H1 (cell line): ENCODE measurements at regions not wholly inside any gene's neighbourhood (a gene's known extent, or its start where the extent isn't known, plus 50 kb on each side); places are given as distances from the start of the nearest gene placed in this dataset.

Experiments
- CTCF ChIA-PET: fragments of 300-600 bp; sonication (Branson Sonifier 250); formaldehyde crosslinking; loops from one replicate; lab custom pipeline; 2021; ENCODE audit not compliant: partially characterized antibody; lab: Charles Lee
- POLR2A ChIA-PET: fragments of 300-600 bp; sonication (Branson Sonifier 250); formaldehyde crosslinking; loops from one replicate; lab custom pipeline; 2021; ENCODE audit warnings: inconsistent platforms; ENCODE audit not compliant: partially characterized antibody; lab: Charles Lee
- DNase-seq, 2 experiments: peaks; one replicate each; pipeline versions ENCODE4 v3.0.0 to v3.0.0-alpha.2; 2010 to 2022; ENCODE audit warnings: low spot score in 2 of 2, low read depth in 1 of 2, mixed read lengths in 1 of 2
- FAIRE-seq: peaks from 2 replicates; lab custom pipeline; 2011; peaks lifted over from hg19 to GRCh38; lab: Jason Lieb, UNC
- H2AFZ ChIP-seq: 2 replicates; pipeline ENCODE4 v1.8.1; 2012; ENCODE audit warnings: low read length, inconsistent platforms
- H2AK5ac ChIP-seq: 2 replicates; pipeline ENCODE4 v1.6.1; 2013; ENCODE audit warnings: low read depth, low read length
- H2BK120ac ChIP-seq: replicated peaks from 2 replicates; pipeline ENCODE3; 2013; ENCODE audit warnings: low read depth, low read length, inconsistent platforms
- H2BK12ac ChIP-seq: 2 replicates; pipeline ENCODE4 v1.6.1; 2013; ENCODE audit warnings: low read depth, low read length
- H2BK15ac ChIP-seq: 2 replicates; pipeline ENCODE4 v1.6.1; 2013; ENCODE audit warnings: low read length
- H2BK20ac ChIP-seq: 2 replicates; pipeline ENCODE4 v1.6.1; 2013; ENCODE audit warnings: low read length
- H2BK5ac ChIP-seq: 2 replicates; pipeline ENCODE4 v1.6.1; 2013; ENCODE audit warnings: low read depth, low read length
- H3K14ac ChIP-seq: 2 replicates; pipeline ENCODE4 v1.6.1; 2013; ENCODE audit warnings: inconsistent platforms; ENCODE audit not compliant: insufficient read length
- H3K18ac ChIP-seq: 2 replicates; pipeline ENCODE4 v1.6.1; 2013; ENCODE audit warnings: low read length; ENCODE audit errors: extremely low read depth
- H3K23ac ChIP-seq: 2 replicates; pipeline ENCODE4 v1.6.1; 2013; ENCODE audit warnings: inconsistent platforms; ENCODE audit not compliant: insufficient read length
- H3K23me2 ChIP-seq: 2 replicates; pipeline ENCODE4 v1.6.1; 2013; ENCODE audit warnings: low read depth, low read length
- H3K27ac ChIP-seq: 2 replicates; pipeline ENCODE4 v1.6.1; 2011; ENCODE audit warnings: low read depth, low read length, inconsistent platforms
- H3K27me3 ChIP-seq, 4 experiments: replicated peaks in 1 of 4; 1 replicate in 1 of 4; 2 replicates in 3 of 4; pipeline versions ENCODE4 v1.6.1 to v1.8.1; 2011 to 2013; ENCODE audit warnings: low read length in 3 of 4, mild to moderate bottlenecking in 3 of 4, inconsistent platforms in 2 of 4, mixed read lengths in 2 of 4, moderate library complexity in 1 of 4; ENCODE audit not compliant: control insufficient read depth in 3 of 4, insufficient read depth in 3 of 4; ENCODE audit errors: extremely low read depth in 1 of 4
- H3K36me3 ChIP-seq, 4 experiments: 2 replicates each; pipeline versions ENCODE4 v1.6.1 to v1.8.1; 2011 to 2013; ENCODE audit warnings: mild to moderate bottlenecking in 4 of 4, low read length in 3 of 4, moderate library complexity in 2 of 4, control low read depth in 1 of 4, inconsistent platforms in 1 of 4; ENCODE audit not compliant: insufficient read depth in 4 of 4, control insufficient read depth in 2 of 4
- H3K4ac ChIP-seq: replicated peaks from 2 replicates; pipeline ENCODE3; 2013; ENCODE audit warnings: low read length, low read depth, mixed read lengths, inconsistent platforms; ENCODE audit not compliant: insufficient read length
- H3K4me1 ChIP-seq, 4 experiments: replicated peaks in 1 of 4; 1 replicate in 1 of 4; 2 replicates in 3 of 4; pipeline versions ENCODE4 v1.6.1 to v1.8.1; 2011 to 2013; ENCODE audit warnings: low read length in 3 of 4, inconsistent platforms in 2 of 4, mixed read lengths in 1 of 4; ENCODE audit not compliant: insufficient read depth in 4 of 4, control insufficient read depth in 3 of 4
- H3K4me2 ChIP-seq, 2 experiments: 2 replicates each; pipeline versions ENCODE4 v1.6.1 to v1.8.1; 2011 to 2013; ENCODE audit warnings: low read depth in 2 of 2, low read length in 2 of 2, control low read depth in 1 of 2, inconsistent platforms in 1 of 2, mild to moderate bottlenecking in 1 of 2; ENCODE audit not compliant: insufficient read depth in 1 of 2
- H3K4me3 ChIP-seq, 4 experiments: fragments of 200-600, 300-600 bp in 1 of 4; sonication (generic), shearing (Covaris generic), sonication (Bioruptor Twin) in 1 of 4; 2 replicates each; pipeline versions ENCODE4 v1.5.1 to v1.8.1; 2011 to 2016; ENCODE audit warnings: low read length in 4 of 4, low read depth in 3 of 4, control low read depth in 2 of 4, inconsistent platforms in 2 of 4, mild to moderate bottlenecking in 2 of 4, mixed read lengths in 1 of 4, moderate library complexity in 1 of 4; ENCODE audit not compliant: insufficient read depth in 2 of 4; ENCODE audit errors: extremely low read depth in 1 of 4
- H3K56ac ChIP-seq: replicated peaks from 2 replicates; pipeline ENCODE3; 2013; ENCODE audit warnings: low read depth, mild to moderate bottlenecking, mixed read lengths, low read length, inconsistent platforms; ENCODE audit not compliant: insufficient read length
- H3K79me1 ChIP-seq: 2 replicates; pipeline ENCODE4 v1.6.1; 2013; ENCODE audit warnings: low read depth, low read length, control low read depth
- H3K79me2 ChIP-seq, 2 experiments: 2 replicates each; pipeline versions ENCODE4 v1.6.1 to v1.8.1; 2012 to 2013; ENCODE audit warnings: low read length in 2 of 2, mild to moderate bottlenecking in 2 of 2, inconsistent platforms in 1 of 2; ENCODE audit not compliant: insufficient read depth in 2 of 2, control insufficient read depth in 1 of 2
- H3K9ac ChIP-seq, 4 experiments: replicated peaks in 1 of 4; 1 replicate in 1 of 4; 2 replicates in 3 of 4; pipeline versions ENCODE4 v1.6.1 to v1.8.1; 2011 to 2013; ENCODE audit warnings: low read depth in 3 of 4, low read length in 3 of 4, control low read depth in 2 of 4, mild to moderate bottlenecking in 2 of 4, moderate library complexity in 2 of 4, inconsistent platforms in 1 of 4; ENCODE audit errors: extremely low read depth in 1 of 4
- H3K9me3 ChIP-seq, 2 experiments: 2 replicates each; pipeline versions ENCODE4 v1.6.1 to v1.8.1; 2012 to 2013; ENCODE audit warnings: mild to moderate bottlenecking in 2 of 2, moderate library complexity in 2 of 2, control low read depth in 1 of 2, inconsistent platforms in 1 of 2, low read depth in 1 of 2, low read length in 1 of 2, mixed read lengths in 1 of 2; ENCODE audit not compliant: insufficient read depth in 2 of 2
- H4K20me1 ChIP-seq, 2 experiments: replicated peaks in 1 of 2; 2 replicates each; pipeline versions ENCODE3 to v1.8.1; 2011 to 2013; ENCODE audit warnings: inconsistent platforms in 2 of 2, low read length in 2 of 2, mild to moderate bottlenecking in 1 of 2; ENCODE audit not compliant: insufficient read depth in 2 of 2, control insufficient read depth in 1 of 2
- H4K5ac ChIP-seq: 2 replicates; pipeline ENCODE4 v1.6.1; 2013; ENCODE audit warnings: low read length, low read depth, mixed read lengths, inconsistent platforms; ENCODE audit not compliant: insufficient read length
- H4K8ac ChIP-seq: 2 replicates; pipeline ENCODE4 v1.8.0; 2013; ENCODE audit warnings: mild to moderate bottlenecking, moderate library complexity, low read length, inconsistent platforms; ENCODE audit not compliant: insufficient read depth; ENCODE audit errors: extremely low read depth
- H4K91ac ChIP-seq: replicated peaks from 2 replicates; pipeline ENCODE3; 2013; ENCODE audit warnings: low read length, mixed read lengths, inconsistent platforms; ENCODE audit not compliant: insufficient read length
- BCL11A ChIP-seq, 2 experiments: IDR thresholded peaks; one replicate each; pipeline ENCODE4 v1.6.1; 2011; ENCODE audit warnings: low read depth in 2 of 2, low read length in 2 of 2, mild to moderate bottlenecking in 2 of 2
- BRCA1 ChIP-seq: IDR thresholded peaks from 2 replicates; pipeline ENCODE4 v1.6.1; 2012; ENCODE audit warnings: low read depth, low read length, improper control_type of control experiment
- CBX5 ChIP-seq: fragments of 300-800, 300-1000 bp; sonication (generic); IDR thresholded peaks from 2 replicates; pipeline ENCODE4 v1.7.1; 2016; ENCODE audit warnings: antibody characterized with exemption, low read length, low read depth
- CBX8 ChIP-seq: fragments of 300-800, 300-1000 bp; sonication (generic); IDR thresholded peaks from 2 replicates; pipeline ENCODE4 v1.7.1; 2016; ENCODE audit warnings: low read depth, low read length, borderline replicate concordance
- CREB1 ChIP-seq: IDR thresholded peaks from 2 replicates; pipeline ENCODE4 v1.6.1; 2012; ENCODE audit warnings: inconsistent platforms
- JUN ChIP-seq: IDR thresholded peaks from 2 replicates; pipeline ENCODE4 v1.6.1; 2011; ENCODE audit warnings: low read depth, mild to moderate bottlenecking, improper control_type of control experiment, low read length
- JUND ChIP-seq: IDR thresholded peaks from 2 replicates; pipeline ENCODE4 v1.6.1; 2011; ENCODE audit warnings: mild to moderate bottlenecking, improper control_type of control experiment, low read length
- KDM1A ChIP-seq: fragments of 200-600, 300-600 bp; sonication (generic); IDR thresholded peaks from 2 replicates; pipeline ENCODE4 v1.7.1; 2016; ENCODE audit warnings: mild to moderate bottlenecking, low read length, borderline replicate concordance
- PHF8 ChIP-seq: fragments of 200-600 bp; sonication (generic); conservative IDR thresholded peaks from 2 replicates; pipeline ENCODE4 v1.7.1; 2012; ENCODE audit warnings: low read depth, mild to moderate bottlenecking, inconsistent platforms, low read length, moderate library complexity
- RNF2 ChIP-seq: fragments of 200-900, 300-1000 bp; sonication (generic); IDR thresholded peaks from 2 replicates; pipeline ENCODE4 v1.7.1; 2016; ENCODE audit warnings: borderline replicate concordance, low read depth, mild to moderate bottlenecking, antibody characterized with exemption, low read length; ENCODE audit not compliant: poor library complexity, severe bottlenecking; ENCODE audit errors: missing control alignments
- SAP30 ChIP-seq: fragments of 300-600 bp; sonication (generic); IDR thresholded peaks from 2 replicates; pipeline ENCODE4 v1.7.1; 2012; ENCODE audit warnings: low read length, moderate library complexity, mild to moderate bottlenecking, inconsistent platforms; ENCODE audit not compliant: insufficient read depth, insufficient replicate concordance
- TCF12 ChIP-seq: IDR thresholded peaks from 2 replicates; pipeline ENCODE4 v1.6.1; 2011; ENCODE audit warnings: low read depth, mild to moderate bottlenecking, low read length
- USF2 ChIP-seq: IDR thresholded peaks from 2 replicates; pipeline ENCODE4 v1.6.1; 2011; ENCODE audit warnings: low read length, improper control_type of control experiment
- WGBS, 2 experiments: shearing (Covaris generic) in 1 of 2; methylation state at CpG; one replicate each; pipeline versions ENCODE4 v1.1.6 to v1.1.7; 2013 to 2015; ENCODE audit warnings: low lambda C conversion rate in 2 of 2, mixed read lengths in 2 of 2, inconsistent platforms in 1 of 2, low coverage in 1 of 2, missing lambda C conversion rate in 1 of 2; ENCODE audit not compliant: insufficient replicate concordance in 2 of 2, insufficient coverage in 1 of 2, insufficient read length in 1 of 2; ENCODE audit errors: extremely low coverage in 1 of 2, missing lambda C conversion rate in 1 of 2; 5-methylcytosine and 5-hydroxymethylcytosine counted together

DNA sequence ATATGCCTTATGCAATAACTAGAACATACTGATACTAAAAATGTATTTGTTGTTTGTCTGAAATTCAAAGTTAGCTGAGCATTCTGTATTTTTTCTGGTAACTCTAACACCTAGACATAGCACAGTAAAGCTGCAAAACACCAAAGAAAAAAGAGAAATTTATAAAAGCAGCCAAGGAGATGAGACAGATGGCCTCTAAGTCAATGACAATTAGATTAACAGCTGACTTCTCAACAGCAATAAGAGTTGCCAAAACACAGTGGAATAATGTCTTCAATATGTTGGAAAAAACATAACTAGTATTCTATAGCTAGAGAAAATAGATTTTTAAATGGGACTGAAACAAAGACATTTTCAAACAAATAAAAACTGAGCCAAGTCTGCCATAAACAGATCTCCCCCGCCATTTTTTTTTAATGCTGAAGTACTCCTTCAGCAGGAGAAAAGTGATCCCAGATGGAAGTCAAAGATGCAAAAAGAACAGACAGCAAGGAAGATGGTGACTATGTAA lies 81.3 kb downstream of the SYF2 start:
- no peak overlapping the region for H3K4ac ChIP-seq
- no peak overlapping the region for H3K4me3 ChIP-seq
- no peaks in the 10 kb centered on the region; a peak in 1 of 7 replicates for H3K27me3 ChIP-seq
- H4K20me1 ChIP-seq: no peaks in the 10 kb centered on the region
- H3K27ac ChIP-seq: no peak overlapping the region
- H3K4me2 ChIP-seq: no peak overlapping the region
- H3K9ac ChIP-seq: no peak overlapping the region
- no peak overlapping the region for H4K8ac ChIP-seq
- no peak overlapping the region for H3K14ac ChIP-seq
- H4K91ac ChIP-seq: no peak overlapping the region
- POLR2A ChIA-PET: interaction anchor here (0.8 kb wide), 1 partner anchor 9 kb away, joined by 4 read pairs; no protein-coding TSS in a partner anchor
- no peak overlapping the region for H2AFZ ChIP-seq
- no peak overlapping the region for H3K23ac ChIP-seq
- CTCF ChIA-PET: interaction anchor here (0.9 kb wide), 1 partner anchor 17 kb away, joined by 3 read pairs; no protein-coding TSS in a partner anchor
- H2BK120ac ChIP-seq: no peak overlapping the region
- H3K79me1 ChIP-seq: no peaks in the 10 kb centered on the region
- FAIRE-seq (no peak), DNase-seq (no peak)
- no peaks in the 10 kb centered on the region for H3K36me3 ChIP-seq
- no peak overlapping the region for H2BK12ac ChIP-seq
- H3K9me3 ChIP-seq: no peaks in the 10 kb centered on the region
- no peaks in the 10 kb centered on the region for H3K23me2 ChIP-seq
- H2BK15ac ChIP-seq: no peak overlapping the region
- H3K4me1 ChIP-seq: peaks cover 0 to 3% (median 0%) of the 10 kb centered on the region in 4 experiments; a peak in 1 of 7 replicates
- H2AK5ac ChIP-seq: no peak overlapping the region
- no peaks in the 10 kb centered on the region for H3K79me2 ChIP-seq
- no peak overlapping the region for H4K5ac ChIP-seq
- H3K56ac ChIP-seq: no peak overlapping the region
- H2BK5ac ChIP-seq: no peak overlapping the region
- no peak overlapping the region for H3K18ac ChIP-seq
- H2BK20ac ChIP-seq: no peak overlapping the region
- 91% methylated on average over 1 of the region's 1 CpG; no CpG with 5 or more reads in 1 of the 2 experiments for WGBS, 2 experiments
- no peak for TF ChIP-seq TCF12
- no peak for TF ChIP-seq KDM1A
- TF ChIP-seq SAP30: no peak
- no peak for TF ChIP-seq BCL11A (IDR thresholded peaks at IDR 0.05; ENCODE audit: low read depth in 2 of 2, low read length in 2 of 2)
- no peak for TF ChIP-seq BRCA1
- TF ChIP-seq USF2: no peak
- TF ChIP-seq PHF8: no peak
- TF ChIP-seq JUN: no peak
- no peak for TF ChIP-seq CREB1
- no peak for TF ChIP-seq CBX5
- TF ChIP-seq RNF2: no peak
- no peak for TF ChIP-seq JUND
- TF ChIP-seq CBX8: no peak
